ENCODE measurements at regions not wholly inside any gene's neighbourhood (a gene's known extent, or its start where the extent isn't known, plus 50 kb on each side); places are given as distances from the start of the nearest gene placed in this dataset.

- no peak for DNase-seq
Observed at GRCh38 chr2:120576509-120577474, 158.9 kb upstream of the GLI2 start.

- DNase-seq, result no peak
Observed at GRCh38 chr2:120577721-120578295, 157.9 kb upstream of the GLI2 start.

DNA sequence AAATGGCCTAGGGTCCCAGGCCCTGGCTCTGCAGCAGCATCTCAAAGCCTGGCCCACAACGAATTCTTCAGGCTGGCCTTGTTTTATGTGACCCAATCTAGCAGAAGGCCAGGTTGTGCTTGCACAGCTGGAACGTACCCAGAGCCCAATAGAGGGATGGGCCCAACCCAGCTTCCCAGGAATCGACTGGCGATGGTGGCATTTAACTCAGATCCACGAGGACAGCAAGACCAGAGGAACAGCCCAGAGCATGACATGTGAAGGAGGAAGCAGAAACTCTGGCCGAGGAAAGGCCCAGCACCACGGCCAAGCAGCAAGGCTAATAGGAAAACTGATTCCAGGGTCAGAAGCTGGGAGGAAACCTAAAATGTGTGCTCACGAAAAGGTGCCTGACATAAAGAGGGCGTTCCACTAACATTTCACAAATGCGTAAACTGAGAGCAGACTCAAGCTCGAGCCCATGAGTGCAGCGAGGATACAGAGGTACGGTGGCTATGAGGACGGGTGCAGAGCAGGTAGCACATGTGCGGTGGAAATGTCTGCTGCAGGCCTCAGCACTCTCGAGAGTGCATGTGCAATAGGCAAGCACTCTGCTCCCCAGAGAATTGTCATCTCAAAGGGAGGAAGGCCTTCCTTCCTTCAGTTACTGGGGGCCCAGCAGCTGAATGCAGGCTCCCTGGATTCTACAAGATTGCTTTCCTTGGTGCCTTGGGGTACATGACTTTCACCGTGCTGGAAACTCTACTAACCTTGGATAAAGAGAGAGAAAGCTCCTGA lies 156.9 kb upstream of the GLI2 start:
- no peak for DNase-seq

DNA sequence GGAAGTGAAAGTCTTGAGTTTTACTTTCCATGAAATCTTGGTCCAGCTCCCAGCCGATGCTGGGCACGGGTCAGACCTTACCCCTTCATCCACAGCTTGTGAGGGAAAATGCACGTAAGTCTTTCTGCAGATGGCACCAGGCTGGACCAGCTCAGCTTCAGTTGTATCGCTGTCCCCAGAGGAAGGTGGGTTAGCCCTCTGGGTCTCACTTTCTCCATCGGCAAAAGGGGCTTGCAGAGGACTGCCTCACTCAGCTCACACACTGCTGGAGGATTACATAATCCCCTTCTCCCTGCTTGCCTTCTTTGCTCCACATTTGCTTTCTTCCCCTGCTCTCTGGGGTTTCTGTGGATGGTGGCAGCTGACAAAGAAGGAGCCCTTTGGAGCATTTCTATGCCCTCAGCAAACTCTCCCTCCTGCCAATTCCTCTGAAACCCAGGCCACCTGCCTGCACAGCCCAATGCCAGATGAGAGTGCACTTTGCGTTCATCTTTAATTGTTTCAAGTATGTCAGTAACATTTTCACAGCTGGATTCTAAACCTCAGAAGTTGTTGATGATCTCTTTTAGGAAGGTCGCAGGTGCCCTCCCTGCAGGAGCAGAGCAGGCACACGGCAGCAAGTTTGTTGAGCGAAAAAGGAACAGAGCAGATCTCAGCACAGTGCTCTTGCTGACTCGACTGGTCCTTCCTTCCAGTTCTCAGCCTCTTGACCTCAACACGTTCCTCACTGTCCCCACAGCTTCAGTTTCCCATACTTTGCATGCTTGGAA lies 155.6 kb upstream of the GLI2 start:
- DNase-seq, result no peak

DNA sequence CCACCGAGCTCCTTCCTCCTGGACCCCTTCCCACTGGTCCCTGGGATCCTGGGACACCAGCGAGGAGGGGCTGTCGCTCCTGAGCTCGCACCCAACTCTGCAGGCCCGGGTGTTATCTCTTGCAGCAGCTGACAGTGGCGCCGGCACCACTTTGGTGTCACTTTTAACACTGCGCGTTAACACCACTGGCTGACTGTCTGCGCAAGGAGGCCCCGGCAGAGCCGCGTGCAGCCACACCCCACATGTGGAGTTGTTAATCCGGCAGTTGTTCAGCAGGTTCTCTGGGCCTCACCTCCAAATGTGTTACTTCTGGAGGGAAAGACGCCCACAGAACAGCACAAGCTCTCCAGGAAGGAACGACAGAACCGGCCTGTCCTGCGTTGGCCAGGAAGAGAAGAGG lies 155.0 kb upstream of the GLI2 start:
- DNase-seq, result no peak

DNA sequence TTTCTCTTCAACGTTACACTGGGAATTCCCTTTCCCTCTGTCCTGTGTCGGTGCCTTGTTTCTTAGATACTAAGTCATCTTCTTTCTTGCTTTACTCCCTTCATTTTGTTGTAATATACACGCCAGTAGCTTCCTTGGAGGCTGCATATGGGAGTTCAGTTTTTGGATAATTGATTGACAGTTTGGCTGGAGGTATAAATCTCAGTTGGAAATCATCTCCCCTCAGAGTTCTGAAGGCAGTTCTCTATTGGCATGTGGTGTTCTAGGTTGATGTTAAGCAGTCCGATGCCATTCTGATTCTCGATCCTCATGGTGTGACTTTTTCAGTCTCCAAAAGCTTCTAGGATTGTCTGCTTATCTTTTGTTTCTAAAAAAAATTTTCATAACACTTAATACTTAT lies 152.5 kb upstream of the GLI2 start:
- DNase-seq, result no peak

DNA sequence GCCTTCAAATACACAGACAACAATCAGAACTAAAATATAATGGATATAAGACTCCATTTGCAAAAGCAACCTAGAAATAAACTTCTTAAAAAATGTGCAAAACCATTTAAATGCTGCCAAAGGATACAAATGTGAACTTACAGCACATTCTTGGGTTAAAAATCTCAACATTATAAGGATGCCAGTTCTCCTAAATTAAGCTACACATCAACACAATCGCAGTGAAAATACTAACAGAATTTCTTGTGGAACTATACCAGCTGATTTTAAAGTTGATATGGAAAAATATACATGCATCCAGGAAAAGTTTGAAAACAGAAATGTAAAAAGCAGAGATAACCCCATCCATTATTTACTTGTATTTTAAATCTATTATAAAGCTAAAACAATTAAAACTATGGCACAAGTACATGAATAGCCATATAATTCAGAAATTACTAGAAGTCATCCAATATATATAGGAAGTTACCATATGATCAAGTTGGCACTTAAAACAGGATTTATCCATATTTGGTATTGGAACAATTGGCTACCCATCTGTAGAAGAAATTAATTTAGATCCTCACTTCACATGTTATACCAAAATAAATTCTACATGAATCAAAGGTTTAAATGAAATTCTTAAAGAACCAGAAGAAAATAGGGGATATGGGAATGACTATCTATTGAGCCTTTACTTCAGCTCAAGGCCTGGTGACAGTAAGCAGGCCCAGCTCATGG lies 151.7 kb upstream of the GLI2 start:
- DNase-seq, result no peak

DNA sequence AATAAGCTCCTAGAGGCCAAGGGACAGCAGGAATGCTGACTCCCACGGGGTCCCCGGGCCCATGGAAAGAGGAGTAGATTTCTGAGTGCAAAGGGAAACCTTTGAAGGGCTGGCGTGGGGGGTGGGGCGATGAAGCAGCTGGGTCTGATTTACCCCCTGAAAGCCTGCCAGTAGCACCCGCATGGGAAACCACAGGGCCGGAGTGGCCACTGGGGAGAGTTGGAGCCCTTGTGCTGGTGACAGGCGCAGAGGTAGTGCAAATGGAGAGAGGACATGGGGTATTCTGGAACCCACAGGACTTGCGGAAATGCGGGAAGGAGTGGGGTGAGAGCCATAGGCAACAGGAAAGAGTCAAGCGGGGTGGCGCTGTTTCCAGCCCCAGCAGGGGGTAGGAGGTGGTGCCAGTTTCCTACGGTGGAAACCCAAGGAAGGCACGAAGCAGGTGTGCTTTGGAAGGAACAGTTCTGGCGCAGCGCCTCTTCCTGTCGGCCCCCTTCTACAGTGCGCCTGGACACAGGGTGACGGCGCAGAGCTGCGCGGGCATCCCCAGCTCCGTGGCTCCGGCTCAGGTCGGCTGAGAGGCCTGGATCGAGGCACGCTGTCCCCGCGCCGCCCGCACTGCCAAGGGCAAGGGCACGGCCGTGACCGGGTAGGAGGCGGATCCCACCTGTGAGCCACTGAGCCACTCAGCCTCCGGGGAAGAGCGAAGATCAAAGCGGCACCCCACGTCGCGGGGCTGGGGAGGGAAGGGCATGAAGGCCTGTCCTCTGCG lies 149.0 kb upstream of the GLI2 start:
- DNase-seq, result no peak

GRCh38 chr2:120587279-120587996 lies 148.2 kb upstream of the GLI2 start:
- no peak for DNase-seq

GRCh38 chr2:120587997-120588336 lies 147.7 kb upstream of the GLI2 start:
- no peak for DNase-seq

DNA sequence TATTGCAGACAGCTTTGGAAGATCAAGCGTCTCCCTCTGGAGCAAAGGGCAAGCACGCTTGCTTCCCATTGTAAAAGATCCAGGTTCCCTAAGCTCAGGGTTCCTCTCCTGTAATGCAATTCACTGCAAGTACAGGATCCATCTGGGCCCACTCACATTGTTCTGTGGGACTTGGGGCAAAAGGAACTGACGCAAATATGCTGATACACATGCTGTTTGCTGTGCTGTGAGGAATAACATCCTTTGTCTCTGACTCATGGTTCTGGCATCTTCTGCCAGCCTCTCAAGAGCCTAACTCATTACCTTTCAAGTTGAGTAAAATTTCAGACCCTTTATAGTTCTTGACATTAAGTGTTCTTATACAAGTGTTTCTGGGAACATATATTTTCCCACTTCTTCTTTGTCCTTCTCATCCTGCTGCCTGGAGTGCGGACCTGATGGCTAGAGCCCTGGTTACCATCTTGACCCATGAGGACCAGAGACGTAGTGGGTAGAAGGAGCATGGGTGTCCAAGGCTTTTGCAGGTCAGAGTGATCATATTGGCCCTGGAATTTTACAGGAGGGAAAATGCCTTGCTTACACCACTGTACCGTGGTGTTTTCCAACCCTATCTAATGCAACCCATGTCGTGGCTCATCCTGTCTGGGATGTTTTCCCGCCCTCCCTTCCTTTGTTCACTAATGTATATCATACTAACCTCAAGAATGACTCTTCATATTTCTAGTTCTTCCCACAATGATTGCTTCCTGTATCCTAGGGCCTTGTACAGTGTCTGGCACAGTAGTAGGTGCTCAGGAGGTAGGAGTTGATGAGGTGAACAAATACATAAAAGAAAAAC lies 145.7 kb upstream of the GLI2 start:
- no peak for DNase-seq

DNA sequence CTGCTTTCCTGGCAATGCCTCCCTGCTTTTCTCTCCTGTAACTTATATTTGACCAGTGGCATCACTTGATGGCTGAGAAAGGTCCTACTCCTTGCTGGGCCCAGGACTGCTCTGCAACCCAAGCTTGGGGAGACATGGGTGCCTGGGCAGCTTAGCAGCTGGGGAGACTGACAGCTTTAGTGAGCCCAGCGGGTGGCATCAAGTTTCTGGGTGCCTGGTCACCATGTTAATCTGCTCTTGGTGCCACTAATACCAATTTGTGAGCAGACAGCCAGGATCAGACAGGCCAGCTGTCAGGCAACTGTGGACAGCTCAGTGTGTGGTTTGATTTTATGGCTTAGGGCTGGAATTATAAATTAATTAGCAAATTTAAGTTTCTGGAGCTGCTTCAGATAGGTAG lies 144.8 kb upstream of the GLI2 start:
- DNase-seq, result no peak

- no peak for DNase-seq
Observed at GRCh38 chr2:120591572-120591971, 144.1 kb upstream of the GLI2 start.

GRCh38 chr2:120592084-120592483 lies 143.6 kb upstream of the GLI2 start:
- no peak for DNase-seq

- DNase-seq, result no peak
Observed at GRCh38 chr2:120593921-120594686, 141.6 kb upstream of the GLI2 start.

DNA sequence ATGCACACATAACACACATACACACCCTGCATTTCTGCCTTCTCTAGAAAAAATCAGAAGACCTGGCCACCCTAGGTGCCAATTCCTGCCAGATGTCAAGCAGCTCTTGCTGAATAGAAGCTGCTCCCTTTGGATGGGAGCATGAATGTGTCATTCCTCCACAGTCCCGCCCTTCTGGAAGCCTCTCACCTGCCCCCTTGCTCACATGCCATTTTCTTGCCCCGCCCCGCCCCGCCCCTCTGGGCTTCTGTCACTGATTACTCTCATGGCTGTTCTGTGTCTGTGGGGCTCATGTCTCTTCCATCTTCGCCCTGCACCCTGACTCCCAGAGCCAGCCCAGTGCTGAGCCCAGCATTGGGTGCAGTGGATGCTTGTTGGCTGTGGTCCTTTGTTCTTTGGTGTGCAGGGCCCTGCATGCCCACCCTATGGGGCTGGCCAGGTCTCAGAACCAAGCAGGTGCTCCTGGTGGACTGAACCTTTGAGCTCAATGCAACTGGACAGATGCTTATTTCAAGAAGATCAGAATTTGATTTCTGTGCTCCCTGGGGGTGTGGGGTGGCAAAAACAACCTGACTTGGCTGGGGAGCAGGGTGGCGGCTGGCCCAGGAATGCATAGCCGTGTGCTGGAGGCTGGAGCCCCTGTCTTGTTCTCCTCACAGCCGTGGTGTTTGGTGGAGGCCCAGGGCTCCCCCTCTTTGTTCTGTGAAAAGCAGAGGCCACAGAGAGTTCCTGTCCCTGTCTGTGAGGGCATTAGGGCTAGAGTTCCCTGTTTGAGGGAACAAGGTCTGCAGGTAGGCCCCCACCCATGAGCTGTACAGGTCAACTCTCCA lies 140.6 kb upstream of the GLI2 start:
- DNase-seq, result no peak

- no peak for DNase-seq
Observed at GRCh38 chr2:120595739-120596138, 139.9 kb upstream of the GLI2 start.

- DNase-seq, result no peak
Observed at GRCh38 chr2:120596191-120596811, 139.4 kb upstream of the GLI2 start.
